Body of pancreas (tissue), 4 donors: ENCODE measurements at regions not wholly inside any gene's neighbourhood (a gene's known extent, or its start where the extent isn't known, plus 50 kb on each side); places are given as distances from the start of the nearest gene placed in this dataset.

Experiments
- POLR2A ChIP-seq, 3 donors: fragments of 450-650 bp; IDR thresholded peaks; one replicate each; pipeline ENCODE4 v1.6.1; 2016; ENCODE audit warnings: antibody characterized with exemption in 3 of 3, mild to moderate bottlenecking in 2 of 3
- TF ChIP-seq, protein P1 (sequence below), 7 experiments: fragments of 450-650 bp in 4 of 7; fragments of 200-600 bp in 3 of 7; sonication (generic) in 3 of 7; IDR thresholded peaks; one replicate each; pipeline ENCODE4 v1.5.1; 2016 to 2019; ENCODE audit warnings: antibody characterized with exemption in 7 of 7

DNA sequence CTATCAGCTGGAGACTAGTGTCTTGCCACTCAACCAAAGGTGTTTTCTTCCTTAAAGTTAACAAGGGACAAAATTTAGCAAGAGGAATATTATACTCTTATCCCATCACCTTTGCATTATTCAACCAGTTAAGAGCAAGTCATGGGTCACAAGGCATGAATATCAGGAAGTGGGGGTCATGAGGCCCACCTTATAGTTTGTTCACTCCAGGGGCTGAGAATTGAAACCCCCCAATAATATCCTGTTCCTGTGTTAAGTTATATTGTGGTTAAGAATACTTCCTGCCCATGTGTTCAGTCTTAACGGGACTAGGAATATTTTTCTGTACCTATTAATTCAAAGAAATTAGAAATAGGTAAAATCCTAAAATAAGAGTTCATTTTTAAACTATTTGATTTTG lies 239.7 kb downstream of the S1PR1 start:
- TF ChIP-seq, protein P1, sequence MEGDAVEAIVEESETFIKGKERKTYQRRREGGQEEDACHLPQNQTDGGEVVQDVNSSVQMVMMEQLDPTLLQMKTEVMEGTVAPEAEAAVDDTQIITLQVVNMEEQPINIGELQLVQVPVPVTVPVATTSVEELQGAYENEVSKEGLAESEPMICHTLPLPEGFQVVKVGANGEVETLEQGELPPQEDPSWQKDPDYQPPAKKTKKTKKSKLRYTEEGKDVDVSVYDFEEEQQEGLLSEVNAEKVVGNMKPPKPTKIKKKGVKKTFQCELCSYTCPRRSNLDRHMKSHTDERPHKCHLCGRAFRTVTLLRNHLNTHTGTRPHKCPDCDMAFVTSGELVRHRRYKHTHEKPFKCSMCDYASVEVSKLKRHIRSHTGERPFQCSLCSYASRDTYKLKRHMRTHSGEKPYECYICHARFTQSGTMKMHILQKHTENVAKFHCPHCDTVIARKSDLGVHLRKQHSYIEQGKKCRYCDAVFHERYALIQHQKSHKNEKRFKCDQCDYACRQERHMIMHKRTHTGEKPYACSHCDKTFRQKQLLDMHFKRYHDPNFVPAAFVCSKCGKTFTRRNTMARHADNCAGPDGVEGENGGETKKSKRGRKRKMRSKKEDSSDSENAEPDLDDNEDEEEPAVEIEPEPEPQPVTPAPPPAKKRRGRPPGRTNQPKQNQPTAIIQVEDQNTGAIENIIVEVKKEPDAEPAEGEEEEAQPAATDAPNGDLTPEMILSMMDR (IDR thresholded peaks at IDR 0.05): no peak
- TF ChIP-seq POLR2A (IDR thresholded peaks at IDR 0.05): no peak
